ENCODE measurements at regions not wholly inside any gene's neighbourhood (a gene's known extent, or its start where the extent isn't known, plus 50 kb on each side); places are given as distances from the start of the nearest gene placed in this dataset.
A peak's percentile ranks its signal among the peaks of the same experiment; 100 is the strongest.
"Not testable (repeated sequence)": the region's sequence is repeated elsewhere in the genome, so short reads cannot be mapped to it uniquely, and the experiment has no call there.

DNA sequence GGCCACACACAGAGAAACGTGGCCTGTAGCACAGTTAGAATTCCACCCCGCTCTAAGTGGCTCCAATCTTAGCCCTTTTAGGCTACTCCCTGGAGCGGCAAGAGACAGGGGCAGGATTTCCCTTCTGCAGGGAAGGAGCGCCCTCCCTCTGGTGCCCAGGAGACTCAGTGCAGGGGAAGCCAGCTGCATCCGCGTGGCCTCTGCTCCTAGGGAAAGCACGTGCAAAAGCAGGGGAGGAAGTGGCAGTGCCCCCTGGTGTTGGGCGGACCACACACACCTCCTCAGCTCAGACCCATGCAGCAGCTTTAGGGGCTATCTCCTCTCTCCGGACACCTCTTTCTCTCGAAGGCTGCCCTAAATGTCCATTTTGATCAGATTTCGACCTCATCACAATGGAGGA lies 50.0 kb downstream of the SPRING1 start:
- CTCF ChIA-PET, result interaction anchor here (0.7 to 1.1 kb wide), 4 partner anchors 14 to 318 kb away, joined by 3 to 6 read pairs (median 4); no protein-coding TSS in a partner anchor
- Mint-ChIP-seq H3K36me3 (ENCODE audit: low read depth) (no peaks in the 10 kb centered on the region), H3K4me1 (peaks cover 3% of the 10 kb centered on the region), H3K9me3 (no peaks in the 10 kb centered on the region), H3K27me3 (peaks cover 16% of the 10 kb centered on the region), H3K4me3 (no peak overlapping the region), H3K27ac (no peak overlapping the region)
- POLR2A ChIA-PET, result no interaction called here
- peak; percentile 27 for DNase-seq

DNA sequence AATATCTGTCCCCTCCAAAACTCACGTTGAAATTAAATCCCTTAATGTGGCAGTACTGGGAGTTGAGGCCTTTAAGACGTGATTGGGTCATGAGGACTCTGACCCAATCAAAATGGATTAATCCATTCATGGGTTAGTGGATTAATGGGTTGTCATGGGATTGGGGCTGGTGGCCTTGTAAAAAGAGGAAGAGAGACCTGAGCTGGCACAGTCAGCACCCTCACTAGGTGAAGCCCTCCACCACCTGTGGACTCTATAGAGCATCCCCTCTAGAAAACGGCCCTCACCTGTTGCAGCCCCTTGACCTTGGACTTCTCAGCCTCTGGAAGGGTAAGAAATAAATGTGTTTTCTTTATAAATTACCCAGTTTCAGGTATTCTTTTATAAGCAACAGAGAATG lies 53.0 kb downstream of the SPRING1 start:
- Mint-ChIP-seq H3K27ac (no peak overlapping the region), H3K4me1 (no peaks in the 10 kb centered on the region), H3K4me3 (no peak overlapping the region), H3K36me3 (ENCODE audit: low read depth) (no peaks in the 10 kb centered on the region), H3K9me3 (no peaks in the 10 kb centered on the region), H3K27me3 (peaks cover 12% of the 10 kb centered on the region)
- ChIA-PET CTCF (interaction anchor here (1.4 kb wide), 1 partner anchor 19 kb away, joined by 3 read pairs; no protein-coding TSS in a partner anchor), POLR2A (no interaction called here)
- DNase-seq, result no peak

DNA sequence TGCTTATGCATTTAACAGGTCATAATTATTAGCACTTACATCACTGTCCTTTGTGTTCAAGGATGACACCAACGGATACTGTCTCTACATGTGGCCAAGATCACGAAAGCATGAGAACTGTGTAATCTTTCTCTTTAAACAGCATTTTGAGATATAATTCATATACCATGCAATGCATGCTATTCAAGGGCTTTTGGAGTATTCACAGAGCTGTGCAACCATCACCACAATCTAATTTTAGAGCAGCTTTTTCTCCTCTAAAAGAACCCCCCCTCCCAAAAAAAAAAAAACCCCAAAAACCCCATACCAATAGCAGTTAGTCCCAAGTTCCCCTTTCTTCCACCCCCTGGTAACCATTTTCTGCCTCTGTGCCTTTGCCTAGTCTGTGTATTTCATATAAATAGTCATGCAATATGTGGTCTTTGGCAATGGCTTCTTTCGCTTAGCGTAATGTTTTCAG lies 60.6 kb downstream of the SPRING1 start:
- Mint-ChIP-seq H3K4me3 (no peak overlapping the region), H3K36me3 (ENCODE audit: low read depth) (no peaks in the 10 kb centered on the region), H3K4me1 (peaks cover 35% of the 10 kb centered on the region), H3K27me3 (peaks cover 17% of the 10 kb centered on the region), H3K9me3 (no peaks in the 10 kb centered on the region), H3K27ac (no peak overlapping the region)
- ChIA-PET POLR2A (no interaction called here), CTCF (no interaction called here)
- no peak for DNase-seq

DNA sequence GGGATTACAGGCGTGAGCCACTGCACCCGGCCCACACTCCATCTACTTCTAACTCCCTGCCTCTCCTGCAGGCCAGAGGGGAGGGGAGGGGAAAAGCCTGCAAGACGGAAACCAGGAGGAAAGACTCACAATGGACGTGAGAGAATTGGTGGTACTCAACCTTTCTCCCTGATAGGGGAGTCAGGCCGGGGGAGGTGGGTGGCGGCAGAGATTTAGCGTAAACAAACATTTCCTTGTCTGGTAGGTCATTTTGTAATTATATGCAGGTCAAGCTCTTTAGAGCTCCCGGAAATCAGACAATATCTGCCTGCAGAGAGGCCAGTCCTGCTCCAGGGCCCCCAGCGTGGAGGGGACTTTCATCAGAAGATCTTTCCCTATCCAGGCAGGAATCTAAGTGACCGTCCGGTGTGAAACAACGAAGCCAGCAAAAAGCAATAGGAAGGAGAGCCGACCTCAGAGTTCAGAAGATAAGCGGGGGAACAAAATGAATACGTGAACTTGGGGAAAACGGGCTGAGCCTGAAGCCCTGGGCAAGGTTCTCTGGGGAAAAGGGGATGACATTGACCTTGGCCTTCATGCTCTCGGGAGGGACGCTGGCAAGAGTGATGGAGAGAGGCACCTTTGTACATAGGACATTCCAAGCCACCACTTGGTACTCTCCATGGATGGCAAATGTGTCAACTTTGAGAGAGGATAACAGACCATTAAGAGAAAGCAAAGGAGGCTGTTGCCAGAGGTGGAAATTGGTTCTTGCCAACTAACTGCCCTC lies 62.3 kb downstream of the SPRING1 start:
- POLR2A ChIA-PET, result no interaction called here

DNA sequence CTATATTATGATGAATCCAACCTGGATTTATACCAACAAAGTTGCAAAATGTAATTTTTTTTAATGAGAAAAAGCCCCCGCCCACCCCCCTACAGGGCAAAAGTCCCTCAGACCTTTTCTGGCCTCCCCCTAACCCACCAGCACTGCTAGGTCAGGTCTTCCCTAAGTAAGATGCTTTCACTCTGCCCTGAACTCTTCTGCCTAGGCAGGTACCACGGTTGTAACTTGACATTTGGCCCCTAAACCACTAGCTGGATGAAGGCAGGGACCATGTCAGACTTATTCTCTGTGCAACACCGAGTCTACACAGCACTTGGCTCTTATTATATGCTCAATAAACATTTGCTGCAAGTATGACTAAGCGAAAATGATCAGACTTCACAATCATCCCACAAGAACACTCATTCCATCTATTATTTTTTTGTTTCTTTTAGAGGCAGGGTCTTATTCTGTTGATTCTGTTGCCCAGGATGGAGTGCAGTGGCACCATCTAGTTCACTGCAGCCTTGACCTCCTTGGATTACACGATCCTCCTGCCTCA lies 63.2 kb downstream of the SPRING1 start:
- no peak overlapping the region for H3K27ac Mint-ChIP-seq
- H3K36me3 Mint-ChIP-seq (ENCODE audit: low read depth), result no peaks in the 10 kb centered on the region

More for the DNA sequence above, 62.3 kb downstream of the SPRING1 start:
- no peaks in the 10 kb centered on the region for H3K36me3 Mint-ChIP-seq (ENCODE audit: low read depth)
- no peak overlapping the region for H3K4me3 Mint-ChIP-seq
- H3K27ac Mint-ChIP-seq, result no peak overlapping the region
- H3K27me3 Mint-ChIP-seq, result peaks cover 17% of the 10 kb centered on the region
- CTCF ChIA-PET, result no interaction called here
- no peak for DNase-seq
- no peaks in the 10 kb centered on the region for H3K9me3 Mint-ChIP-seq
- H3K4me1 Mint-ChIP-seq, result peaks cover 39% of the 10 kb centered on the region

DNA sequence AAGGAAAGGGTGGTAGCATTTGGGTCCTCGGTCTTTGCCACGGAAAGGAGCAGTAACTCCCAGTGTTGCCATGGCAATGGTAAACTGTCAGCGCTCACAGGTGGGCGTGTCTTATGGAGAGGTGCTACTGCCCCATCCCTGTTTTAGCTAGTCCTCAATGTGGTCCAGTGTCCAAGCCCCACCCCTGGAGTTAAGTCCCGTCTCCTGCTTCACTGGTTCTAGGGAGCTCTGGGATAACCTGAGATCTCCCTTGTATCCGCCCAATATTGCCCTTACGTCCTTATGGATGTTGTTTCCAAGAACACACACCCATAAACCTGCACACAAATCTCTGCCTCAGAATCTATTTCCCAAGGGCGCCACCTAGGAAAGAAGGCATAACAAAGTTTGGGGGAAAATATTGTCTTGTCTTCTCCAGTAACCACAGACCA lies 64.2 kb downstream of the SPRING1 start:
- ChIA-PET POLR2A (interaction anchor here (1.0 to 1.7 kb wide), 2 partner anchors 76 to 114 kb away, joined by 3 to 5 read pairs; partner anchors contain the start of gene MAP1LC3B2), CTCF (interaction anchor here (0.7 to 1.5 kb wide), 6 partner anchors 8 to 436 kb away, joined by 3 to 6 read pairs (median 4); no protein-coding TSS in a partner anchor)
- Mint-ChIP-seq H3K27ac (peak overlapping the region; percentile 82), H3K4me3 (no peak overlapping the region), H3K27me3 (peaks cover 6% of the 10 kb centered on the region), H3K36me3 (ENCODE audit: low read depth) (no peaks in the 10 kb centered on the region), H3K9me3 (no peaks in the 10 kb centered on the region), H3K4me1 (peaks cover 39% of the 10 kb centered on the region)
- no peak for DNase-seq

More for the DNA sequence above, 63.2 kb downstream of the SPRING1 start:
- Mint-ChIP-seq H3K4me1 (peaks cover 39% of the 10 kb centered on the region), H3K9me3 (no peaks in the 10 kb centered on the region), H3K4me3 (no peak overlapping the region), H3K27me3 (peaks cover 10% of the 10 kb centered on the region)
- ChIA-PET POLR2A (no interaction called here), CTCF (interaction anchor here (1.5 kb wide), 1 partner anchor 29 kb away, joined by 4 read pairs; no protein-coding TSS in a partner anchor)
- no peak for DNase-seq

DNA sequence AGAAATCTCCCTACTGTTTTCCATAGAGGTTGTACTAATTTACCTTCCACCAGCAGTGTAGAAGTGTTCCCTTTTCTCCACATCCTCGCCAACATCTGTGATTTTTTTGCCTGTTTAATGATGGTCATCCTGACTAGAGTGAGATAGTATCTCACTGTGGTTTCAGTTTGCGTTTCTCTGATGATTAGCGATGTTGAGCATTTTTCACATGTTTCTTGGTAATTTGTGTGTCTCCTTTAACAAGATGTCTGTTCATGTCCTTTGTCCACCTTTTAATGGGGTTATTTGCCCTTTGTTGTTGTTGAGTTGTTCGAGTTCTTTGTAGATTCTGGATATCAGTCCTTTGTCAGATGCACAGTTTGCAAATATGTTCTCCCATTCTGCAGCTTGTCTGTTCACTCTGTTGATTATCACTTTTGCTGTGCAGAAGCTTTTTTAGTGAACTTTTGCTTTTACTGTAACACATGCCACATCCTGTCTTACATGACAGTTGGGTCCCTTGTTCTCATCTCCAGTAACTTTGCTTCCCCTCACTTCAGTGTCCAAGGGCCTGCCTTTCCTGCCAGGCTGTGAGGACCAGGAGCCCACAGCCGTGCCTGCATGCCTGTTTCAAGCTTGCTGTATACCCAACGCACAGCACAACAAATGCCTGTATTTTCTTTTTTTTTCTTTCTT lies 64.9 kb downstream of the SPRING1 start:
- peaks cover 5% of the 10 kb centered on the region for H3K27me3 Mint-ChIP-seq
- H3K36me3 Mint-ChIP-seq (ENCODE audit: low read depth), result no peaks in the 10 kb centered on the region
- no peaks in the 10 kb centered on the region for H3K9me3 Mint-ChIP-seq
- DNase-seq, result peak; percentile 32
- ChIA-PET POLR2A (interaction anchor here (1.0 to 1.7 kb wide), 2 partner anchors 75 to 114 kb away, joined by 3 to 5 read pairs; partner anchors contain the start of gene MAP1LC3B2), CTCF (interaction anchor here (0.7 to 1.5 kb wide), 6 partner anchors 9 to 435 kb away, joined by 3 to 6 read pairs (median 4); no protein-coding TSS in a partner anchor)
- H3K4me3 Mint-ChIP-seq, result peak overlapping the region; percentile 64
- H3K27ac Mint-ChIP-seq, result peak overlapping the region; percentile 82
- H3K4me1 Mint-ChIP-seq, result peaks cover 39% of the 10 kb centered on the region

DNA sequence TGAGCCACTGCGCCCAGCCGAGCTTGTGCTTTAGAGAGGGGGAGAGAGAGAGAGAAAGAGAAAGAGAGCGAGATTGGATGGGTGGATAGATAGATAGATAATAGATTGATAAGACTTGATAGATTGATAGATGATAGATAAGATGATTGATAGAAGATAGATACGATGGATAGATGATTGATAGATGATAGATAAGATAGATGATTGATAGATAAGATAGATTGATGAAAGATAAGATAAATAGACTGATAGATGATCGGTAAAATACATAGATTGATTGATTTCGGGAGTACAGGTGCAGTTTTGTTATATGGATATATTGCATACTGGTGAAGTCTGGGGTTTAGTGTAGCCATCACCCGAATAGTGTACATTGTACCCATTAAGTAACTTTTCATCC lies 65.9 kb downstream of the SPRING1 start:
- CTCF ChIA-PET, result interaction anchor here (0.7 kb wide), 1 partner anchor 51 kb away, joined by 3 read pairs; no protein-coding TSS in a partner anchor
- Mint-ChIP-seq H3K27ac (peak overlapping the region; percentile 41), H3K4me3 (no peak overlapping the region)

DNA sequence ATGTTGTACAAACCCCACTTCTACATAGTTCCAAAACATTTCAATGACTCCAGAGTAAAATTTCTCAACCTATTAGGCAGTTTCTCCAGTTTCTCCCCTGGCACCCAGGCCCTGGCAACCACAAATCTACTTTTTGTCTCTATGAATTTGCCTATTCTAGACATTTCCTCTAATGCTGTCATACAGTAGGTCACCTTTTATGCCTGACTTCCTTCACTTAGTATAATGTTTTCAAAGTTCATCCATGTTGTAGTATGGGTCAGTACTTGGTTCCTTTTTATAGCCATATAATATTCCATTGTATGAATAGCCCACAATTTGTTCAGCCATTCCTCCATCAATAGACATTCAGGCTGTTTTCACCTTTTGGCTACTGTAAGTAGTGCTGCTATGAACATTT lies 67.0 kb downstream of the SPRING1 start:
- POLR2A ChIA-PET, result no interaction called here
- Mint-ChIP-seq H3K27ac (no peak overlapping the region), H3K36me3 (ENCODE audit: low read depth) (no peaks in the 10 kb centered on the region), H3K4me3 (no peak overlapping the region), H3K27me3 (peaks cover 6% of the 10 kb centered on the region), H3K4me1 (peaks cover 34% of the 10 kb centered on the region), H3K9me3 (no peaks in the 10 kb centered on the region)
- no peak for DNase-seq
- CTCF ChIA-PET, result no interaction called here

More for the DNA sequence above, 65.9 kb downstream of the SPRING1 start:
- Mint-ChIP-seq H3K4me1 (peaks cover 39% of the 10 kb centered on the region), H3K9me3 (no peaks in the 10 kb centered on the region), H3K27me3 (peaks cover 5% of the 10 kb centered on the region), H3K36me3 (ENCODE audit: low read depth) (no peaks in the 10 kb centered on the region)
- POLR2A ChIA-PET, result interaction anchor here (0.6 kb wide), 1 partner anchor 21 kb away, joined by 3 read pairs; no protein-coding TSS in a partner anchor
- no peak for DNase-seq

DNA sequence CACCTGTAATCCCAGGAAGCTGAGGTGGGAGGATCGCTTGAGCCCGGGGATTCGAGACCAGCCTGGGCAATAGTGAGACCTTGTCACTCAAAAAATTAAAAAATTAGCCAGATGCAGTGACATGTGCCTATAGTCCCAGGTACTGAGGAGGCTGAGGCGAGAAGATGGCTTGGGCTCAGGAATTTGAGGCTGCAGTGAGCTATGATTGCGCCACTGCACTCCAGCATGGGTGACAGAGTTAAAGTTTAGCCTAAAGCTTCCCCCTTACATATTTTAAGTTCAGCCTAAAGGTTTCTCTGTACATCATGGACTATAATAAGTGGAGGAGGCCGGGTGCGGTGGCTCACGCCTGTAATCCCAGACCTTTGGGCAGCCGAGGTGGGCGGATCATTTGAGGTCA lies 70.1 kb downstream of the SPRING1 start:
- Mint-ChIP-seq H3K27me3 (peaks cover 20% of the 10 kb centered on the region), H3K36me3 (ENCODE audit: low read depth) (no peaks in the 10 kb centered on the region)

DNA sequence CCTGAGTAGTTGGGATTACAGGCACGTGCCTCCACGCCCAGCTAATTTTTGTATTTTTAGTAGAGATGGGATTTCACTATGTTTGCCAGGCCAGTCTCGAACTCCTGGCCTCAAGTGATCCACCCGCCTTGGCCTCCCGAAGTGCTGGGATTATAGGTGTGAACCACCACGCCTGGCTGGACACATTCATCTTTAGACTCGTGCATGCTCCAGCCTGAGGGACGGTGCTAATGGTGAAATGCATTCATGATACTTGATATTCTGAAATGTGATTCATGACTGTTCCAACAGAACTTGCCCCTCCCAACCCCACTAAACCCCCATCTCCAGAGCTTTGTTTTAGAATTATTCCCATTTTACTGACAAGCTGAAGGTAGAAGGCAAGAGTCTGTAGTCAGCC lies 71.0 kb downstream of the SPRING1 start:
- DNase-seq; H3K4me1 Mint-ChIP-seq; H3K9me3 Mint-ChIP-seq; POLR2A ChIA-PET; H3K27ac Mint-ChIP-seq; H3K36me3 Mint-ChIP-seq (ENCODE audit: low read depth); H3K4me3 Mint-ChIP-seq: not testable (repeated sequence)
- CTCF ChIA-PET, result interaction anchor here (1.0 kb wide), 1 partner anchor 42 kb away, joined by 3 read pairs; no protein-coding TSS in a partner anchor
- H3K27me3 Mint-ChIP-seq, result peaks cover 18% of the 10 kb centered on the region

More for the DNA sequence above, 70.1 kb downstream of the SPRING1 start:
- Mint-ChIP-seq H3K4me1 (peaks cover 9% of the 10 kb centered on the region), H3K27ac (no peak overlapping the region), H3K4me3 (no peak overlapping the region), H3K9me3 (no peaks in the 10 kb centered on the region)
- DNase-seq, result no peak
- POLR2A ChIA-PET, result no interaction called here
- CTCF ChIA-PET, result interaction anchor here (1.0 kb wide), 1 partner anchor 41 kb away, joined by 3 read pairs; no protein-coding TSS in a partner anchor

DNA sequence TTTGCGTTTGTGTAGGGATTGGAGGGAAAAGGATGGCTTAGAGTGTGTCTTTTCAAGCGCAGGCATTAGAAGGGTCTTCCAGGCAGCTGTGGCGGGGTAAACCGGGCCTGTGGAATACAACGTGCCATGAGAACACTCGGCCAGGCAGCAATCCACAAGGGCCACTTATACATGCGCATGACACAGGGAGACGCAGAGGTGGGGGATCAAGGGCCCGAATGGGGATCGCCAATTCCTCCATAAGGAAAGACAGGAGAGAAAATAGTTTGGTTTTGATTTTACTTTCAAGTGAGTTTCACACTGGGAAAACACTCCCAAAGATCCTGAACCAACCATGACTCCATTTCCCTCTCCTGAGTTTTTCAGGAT lies 71.6 kb downstream of the SPRING1 start:
- DNase-seq, result no peak
- Mint-ChIP-seq H3K27me3 (peaks cover 15% of the 10 kb centered on the region), H3K9me3 (no peaks in the 10 kb centered on the region), H3K4me3 (no peak overlapping the region), H3K4me1 (no peaks in the 10 kb centered on the region), H3K27ac (no peak overlapping the region), H3K36me3 (ENCODE audit: low read depth) (no peaks in the 10 kb centered on the region)
- POLR2A ChIA-PET, result no interaction called here
- CTCF ChIA-PET, result no interaction called here
